GM21723 (cell line): ENCODE measurements at regions not wholly inside any gene's neighbourhood (a gene's known extent, or its start where the extent isn't known, plus 50 kb on each side); places are given as distances from the start of the nearest gene placed in this dataset.

ENCODE experiments used
- ATAC-seq: cut with Tn5 transposase; IDR thresholded peaks from one replicate; pipeline ENCODE4 v1.9.1; 2021; ENCODE audit warnings: mild to moderate bottlenecking, moderate library complexity; ENCODE audit not compliant: unreplicated experiment

GRCh38 chr7:67547183-67547907, 550.7 kb downstream of the TYW1 start:
- no peak for ATAC-seq

DNA sequence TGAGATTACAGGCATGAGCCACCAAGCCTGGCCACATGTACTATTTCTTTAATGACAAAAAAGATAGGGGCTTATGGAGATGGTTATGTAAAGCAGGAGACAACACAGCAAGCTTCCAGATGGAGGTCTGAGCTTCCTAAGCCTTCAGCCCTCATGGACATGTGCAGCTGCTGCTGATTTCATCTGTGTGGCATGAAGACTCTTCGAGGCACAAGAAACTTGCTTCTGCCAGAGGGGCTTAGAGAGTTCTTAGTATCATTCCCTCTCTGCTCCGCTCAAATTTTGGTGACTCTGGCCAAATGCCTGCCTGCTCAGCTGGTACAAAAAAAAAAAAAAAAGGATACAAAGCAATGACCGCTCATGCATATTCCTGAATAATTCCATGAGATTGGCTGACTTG, 552.5 kb downstream of the TYW1 start:
- ATAC-seq: no peak

GRCh38 chr7:67550801-67551436, 554.3 kb downstream of the TYW1 start:
- no peak for ATAC-seq

DNA sequence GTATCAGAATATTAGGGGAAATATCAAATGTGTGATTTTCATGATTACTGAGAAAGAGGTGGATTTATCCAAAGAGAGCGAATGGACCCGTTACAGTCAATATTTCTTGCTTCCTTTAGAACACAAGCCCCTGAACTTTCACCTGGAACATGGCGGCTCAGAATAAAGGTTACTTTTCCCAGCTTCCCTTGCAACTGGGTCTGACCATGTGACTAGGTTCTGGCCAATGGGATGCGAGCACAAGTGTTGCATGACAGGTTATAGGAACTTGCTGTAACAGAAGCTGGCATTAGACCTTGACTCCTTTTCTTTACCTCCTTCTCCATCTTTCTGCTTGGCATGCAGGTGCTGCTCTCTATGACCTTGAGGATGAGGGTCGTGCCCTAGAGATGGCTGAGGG, 556.1 kb downstream of the TYW1 start:
- no peak for ATAC-seq

- no peak for ATAC-seq
Observed at GRCh38 chr7:67553378-67553777, 556.7 kb downstream of the TYW1 start.

- no peak for ATAC-seq
Observed at GRCh38 chr7:67554986-67555385, 558.4 kb downstream of the TYW1 start.

GRCh38 chr7:67564959-67565358, 568.3 kb downstream of the TYW1 start:
- ATAC-seq: no peak

DNA sequence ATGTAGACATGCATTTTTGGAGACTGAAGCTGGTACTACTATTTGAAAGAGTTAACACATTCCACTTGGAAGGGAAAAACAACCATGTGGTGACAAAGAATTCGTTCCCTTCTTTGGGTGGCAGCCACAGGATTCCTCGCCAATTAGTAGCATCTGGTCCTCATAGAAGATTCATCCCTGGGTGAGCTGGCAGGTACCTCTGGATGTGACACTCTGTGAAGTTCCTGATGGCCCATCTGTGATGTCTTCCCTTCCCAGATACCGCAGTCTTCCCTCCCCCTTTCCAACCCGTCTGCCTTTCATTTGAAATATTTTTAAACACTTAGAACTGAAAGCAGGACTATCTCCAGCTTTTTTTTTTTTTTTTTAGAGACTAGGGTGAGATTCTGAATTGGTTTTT, 569.5 kb downstream of the TYW1 start:
- no peak for ATAC-seq

DNA sequence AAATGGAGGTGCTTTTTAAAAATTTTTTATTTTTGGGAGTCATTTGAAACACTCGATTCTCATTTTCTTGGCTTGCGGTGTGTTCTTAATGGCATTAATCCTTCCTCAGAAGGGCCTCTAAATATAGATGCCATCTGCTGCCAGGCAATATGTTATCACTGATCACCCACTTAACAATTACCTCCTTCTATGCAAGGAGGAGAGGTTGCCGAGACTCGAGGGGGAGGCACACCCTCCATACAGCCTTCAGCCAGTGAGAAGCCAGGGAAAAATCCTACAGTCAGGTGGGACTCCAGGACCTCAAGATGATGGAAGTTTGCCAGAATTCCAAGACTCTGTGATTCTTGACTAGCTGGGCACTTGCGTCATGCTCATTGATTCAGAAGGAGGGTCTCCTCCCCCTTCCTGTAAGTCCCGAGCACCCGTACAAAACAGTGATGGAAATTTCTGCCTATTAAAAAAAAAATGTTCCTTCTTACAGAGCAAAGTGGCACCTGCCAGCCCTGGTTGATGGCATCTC, 574.5 kb downstream of the TYW1 start:
- ATAC-seq: no peak

DNA sequence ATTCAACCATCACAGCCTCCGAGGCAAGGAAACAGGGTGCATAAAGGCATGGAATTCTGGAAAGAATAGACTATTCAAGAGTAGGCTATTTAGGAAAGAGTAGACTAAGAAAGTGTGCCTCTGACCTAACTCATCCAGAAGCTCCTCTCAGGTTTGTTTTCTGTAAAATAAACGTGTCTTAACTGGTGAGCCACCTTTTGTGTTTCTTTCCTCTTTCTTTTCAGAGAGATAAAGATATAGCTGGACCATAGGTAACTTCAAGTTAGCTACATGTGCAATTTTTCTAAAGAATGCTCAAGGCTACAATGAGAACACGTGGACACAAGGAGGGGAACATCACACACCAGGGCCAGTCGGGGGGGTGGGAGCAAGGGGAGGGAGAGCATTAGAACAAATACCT, 577.0 kb downstream of the TYW1 start:
- ATAC-seq: no peak

- ATAC-seq: no peak
Observed at GRCh38 chr7:67588631-67589030, 592.0 kb downstream of the TYW1 start.

DNA sequence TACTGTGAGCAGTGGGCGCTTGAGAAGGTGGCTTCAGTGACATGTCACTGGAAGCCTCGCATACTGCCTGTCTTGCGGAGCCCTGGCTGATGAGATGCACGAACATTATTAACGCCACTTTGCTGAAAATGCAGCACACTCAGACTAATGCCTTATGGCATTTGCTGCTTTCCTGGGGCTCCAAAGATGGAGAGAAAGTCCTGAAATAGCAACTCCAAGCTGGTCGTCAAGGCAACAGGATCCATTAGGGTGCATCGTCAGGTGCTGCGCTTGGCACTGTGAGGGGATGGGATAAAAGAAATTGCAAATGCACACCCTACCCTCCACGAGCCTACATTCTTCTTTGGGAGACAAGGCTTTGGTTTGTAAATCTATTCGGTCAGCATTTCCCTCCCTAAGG, 592.5 kb downstream of the TYW1 start:
- no peak for ATAC-seq

GRCh38 chr7:67590649-67591048, 594.0 kb downstream of the TYW1 start:
- no peak for ATAC-seq

GRCh38 chr7:67593794-67594193, 597.2 kb downstream of the TYW1 start:
- no peak for ATAC-seq

GRCh38 chr7:67595431-67596180, 599.0 kb downstream of the TYW1 start:
- ATAC-seq: no peak

GRCh38 chr7:67597161-67597560, 600.5 kb downstream of the TYW1 start:
- no peak for ATAC-seq

DNA sequence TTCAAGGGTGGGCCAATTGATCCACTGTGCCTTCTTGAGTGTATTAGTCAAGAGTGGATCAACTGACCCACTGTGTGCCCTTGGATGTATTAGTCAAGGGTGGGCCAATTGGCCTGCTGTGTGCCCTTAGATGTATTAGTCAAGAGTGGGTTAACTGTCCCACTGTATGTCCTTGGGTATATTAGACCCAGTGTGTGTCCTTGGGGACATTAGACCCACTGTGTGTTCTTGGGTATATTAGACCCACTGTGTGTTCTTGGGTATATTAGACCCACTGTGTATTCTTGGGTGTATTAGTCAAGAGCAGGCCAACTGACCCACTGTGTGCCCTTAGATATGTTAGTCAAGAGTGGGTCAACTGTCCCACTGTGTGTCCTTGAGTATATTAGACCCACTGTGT, 601.8 kb downstream of the TYW1 start:
- no peak for ATAC-seq

DNA sequence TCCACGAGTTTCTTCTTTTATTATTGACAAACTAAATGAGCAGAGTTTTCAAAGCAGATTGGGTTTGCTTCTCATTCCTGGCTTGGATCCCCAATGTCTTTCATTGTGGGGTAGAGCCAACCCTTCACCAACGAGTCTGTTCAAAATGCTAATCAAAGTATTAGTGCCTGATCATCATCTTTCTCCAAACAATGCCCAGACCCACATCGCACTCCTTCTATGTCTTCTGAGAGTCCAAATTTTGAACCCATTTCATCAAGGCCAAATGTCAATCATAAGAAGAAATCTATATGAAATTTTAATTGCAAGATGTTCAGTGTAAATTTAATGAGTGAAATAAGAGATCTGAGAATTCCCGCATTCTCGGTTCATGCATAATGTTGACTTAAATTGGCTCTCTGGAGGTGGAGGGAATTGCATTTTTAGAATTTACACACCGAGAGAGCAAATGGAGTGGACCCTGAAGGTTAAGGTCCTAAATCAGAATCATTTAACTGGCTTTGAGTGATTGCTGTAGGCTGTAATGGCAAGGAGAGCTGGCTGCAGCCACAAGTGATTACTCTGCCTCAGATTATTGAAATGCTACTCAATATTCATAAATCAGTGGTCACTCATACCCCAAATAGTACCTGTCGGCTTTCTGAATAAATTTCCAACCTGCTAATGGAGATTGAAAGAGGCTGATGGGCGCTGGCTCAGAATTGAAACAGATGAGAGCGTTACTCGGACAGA, 602.9 kb downstream of the TYW1 start:
- no peak for ATAC-seq

GRCh38 chr7:67602246-67602887, 605.7 kb downstream of the TYW1 start:
- no peak for ATAC-seq

DNA sequence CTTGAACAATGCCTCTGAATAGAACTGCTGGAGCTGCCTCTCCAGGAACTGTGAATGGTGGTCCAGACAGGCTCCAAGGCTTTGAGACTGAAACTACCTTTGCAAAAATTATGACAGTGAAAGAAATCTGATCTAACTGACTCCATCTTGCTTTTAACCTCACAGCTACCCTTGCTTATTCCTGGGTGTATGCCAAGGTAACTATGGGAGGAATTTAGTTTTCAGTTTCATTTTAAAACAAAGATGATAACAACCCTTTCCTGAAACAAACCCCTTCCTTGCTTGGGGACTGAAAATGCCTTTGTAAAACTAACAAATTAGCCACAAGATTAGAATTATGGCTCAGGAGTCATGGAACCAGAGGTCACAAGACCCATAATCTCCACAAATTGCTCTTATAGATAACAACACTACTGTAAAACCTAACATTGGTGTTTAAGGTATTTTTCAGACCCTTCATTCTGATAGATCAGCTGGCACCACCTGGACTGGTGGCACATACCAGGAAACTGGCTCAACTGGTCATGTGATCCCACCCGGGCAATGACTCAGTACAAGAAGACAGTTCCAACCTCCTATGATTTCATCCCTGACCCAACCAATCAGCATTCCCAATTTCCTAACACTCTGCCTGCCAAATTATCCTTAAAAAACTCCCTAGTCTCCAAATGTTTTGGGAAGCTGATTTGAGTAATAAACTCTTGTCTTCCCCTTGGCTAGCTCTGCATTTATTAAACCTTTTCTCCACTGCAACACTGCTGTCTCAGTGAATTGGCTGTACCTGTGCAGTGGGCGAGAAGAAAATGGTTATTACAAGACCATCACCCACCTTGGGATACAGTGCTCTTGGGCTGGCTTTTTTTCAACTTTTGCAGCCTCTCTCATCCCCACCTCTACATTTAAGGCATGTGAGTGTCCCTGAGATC, 608.1 kb downstream of the TYW1 start:
- no peak for ATAC-seq
